K562 (cell line): ENCODE measurements at regions not wholly inside any gene's neighbourhood (a gene's known extent, or its start where the extent isn't known, plus 50 kb on each side); places are given as distances from the start of the nearest gene placed in this dataset.

Experiments
- ATAC-seq: fragments of 200-7000 bp; cut with Tn5 transposase; 3 replicates; pipeline ENCODE4 v1.9.1; 2020; ENCODE audit warnings: moderate library complexity
- BruUV-seq: library from RNA; stranded (reverse); fragments of 400-500 nt; replicated peaks from 2 replicates; lab custom pipeline; 2021; lab: Mats Ljungman, UMichigan
- CTCF ChIA-PET: fragments of 300-600 bp; formaldehyde crosslinking; extraction: SDS; loops from one replicate; lab custom pipeline; 2021; ENCODE audit warnings: low intra/inter-chr PET ratio; lab: Yijun Ruan, JAX
- POLR2A ChIA-PET: fragments of 300-600, 350-650 bp; sonication (Branson Sonifier 250); formaldehyde crosslinking; extraction: SDS; loops from one replicate; lab custom pipeline; 2021; ENCODE audit warnings: antibody characterized with exemption, inconsistent platforms; lab: Yijun Ruan, JAX
- DNase-seq, 4 experiments: peaks; one replicate each; pipeline versions ENCODE4 v3.0.0 to v3.0.0-alpha.2; 2011 to 2018; ENCODE audit warnings: low spot score in 3 of 4, mixed read lengths in 3 of 4; ENCODE audit errors: extremely low read depth in 1 of 4
- FAIRE-seq: peaks from 2 replicates; lab custom pipeline; 2011; peaks lifted over from hg19 to GRCh38; lab: Jason Lieb, UNC
- H2AFZ ChIP-seq: 2 replicates; pipeline ENCODE4 v1.6.0; 2011; ENCODE audit warnings: low read depth, low read length, control low read depth, inconsistent platforms
- H3K27ac ChIP-seq: fragments of 200-600 bp; 3 replicates; pipeline ENCODE4 v1.8.0; 2011; ENCODE audit warnings: low read depth, mild to moderate bottlenecking, control low read depth, inconsistent platforms, low read length, moderate library complexity, mixed read lengths; ENCODE audit errors: extremely low read depth
- H3K27me3 ChIP-seq, 2 experiments: fragments of 300-600 bp in 1 of 2; 2 replicates in 1 of 2; 3 replicates in 1 of 2; pipeline versions ENCODE4 v1.6.0 to v1.8.0; 2011; ENCODE audit warnings: inconsistent platforms in 2 of 2, low read length in 2 of 2, mild to moderate bottlenecking in 1 of 2, mixed read lengths in 1 of 2, moderate library complexity in 1 of 2; ENCODE audit not compliant: control insufficient read depth in 2 of 2, insufficient read depth in 2 of 2
- H3K36me3 ChIP-seq: fragments of 300-600 bp; 3 replicates; pipeline ENCODE4 v1.8.0; 2011; ENCODE audit warnings: mild to moderate bottlenecking, low read length, inconsistent platforms; ENCODE audit not compliant: control insufficient read depth, insufficient read depth
- H3K4me1 ChIP-seq, 2 experiments: fragments of 200-600 bp in 1 of 2; replicated peaks in 1 of 2; 2 replicates in 1 of 2; 3 replicates in 1 of 2; pipeline versions ENCODE4 v1.5.1 to v1.8.0; 2011; ENCODE audit warnings: inconsistent platforms in 2 of 2, low read length in 2 of 2, mild to moderate bottlenecking in 1 of 2, mixed read lengths in 1 of 2, moderate library complexity in 1 of 2; ENCODE audit not compliant: control insufficient read depth in 2 of 2, insufficient read depth in 2 of 2
- H3K4me2 ChIP-seq: 2 replicates; pipeline ENCODE4 v1.6.1; 2011; ENCODE audit warnings: low read length, control low read depth, inconsistent platforms, mixed read lengths; ENCODE audit not compliant: insufficient read depth
- H3K4me3 ChIP-seq: fragments of 200-600 bp; sonication (generic), shearing (Covaris generic); 2 replicates; pipeline ENCODE4 v1.5.1; 2016; ENCODE audit warnings: control low read depth, inconsistent platforms
- H3K79me2 ChIP-seq: fragments of 200-600 bp; 3 replicates; pipeline ENCODE4 v1.8.0; 2011; ENCODE audit warnings: low read length, inconsistent platforms; ENCODE audit not compliant: control insufficient read depth, insufficient read depth
- H3K9ac ChIP-seq, 2 experiments: 2 replicates each; pipeline versions ENCODE4 v1.6.0 to v1.6.1; 2011; ENCODE audit warnings: low read depth in 2 of 2, low read length in 2 of 2, control low read depth in 1 of 2, inconsistent platforms in 1 of 2, mild to moderate bottlenecking in 1 of 2, mixed read lengths in 1 of 2; ENCODE audit not compliant: insufficient read depth in 1 of 2
- H3K9me1 ChIP-seq: one replicate; pipeline ENCODE4 v1.6.0; 2011; ENCODE audit warnings: inconsistent platforms, mild to moderate bottlenecking, low read length, moderate library complexity; ENCODE audit not compliant: control insufficient read depth, insufficient read depth
- H3K9me3 ChIP-seq: replicated peaks from 2 replicates; pipeline ENCODE4 v1.5.1; 2011; ENCODE audit warnings: low read depth, low read length, inconsistent platforms; ENCODE audit not compliant: control insufficient read depth, insufficient read depth
- H4K20me1 ChIP-seq: replicated peaks from 2 replicates; pipeline ENCODE4 v1.6.1; 2011; ENCODE audit warnings: low read length, inconsistent platforms, mixed read lengths; ENCODE audit not compliant: control insufficient read depth, insufficient read depth
- E2F3 ChIP-seq: fragments of 250-450 bp; sonication (Bioruptor Pico); IDR thresholded peaks from 2 replicates; pipeline ENCODE4 v1.4.0; 2020; ENCODE audit warnings: mild to moderate bottlenecking
- EHMT2 ChIP-seq: fragments of 450-650 bp; IDR thresholded peaks from 2 replicates; pipeline ENCODE4 v1.6.1; 2018; ENCODE audit warnings: antibody characterized with exemption
- GATA2 ChIP-seq: sonication (generic); formaldehyde crosslinking; IDR thresholded peaks from 2 replicates; pipeline ENCODE4 v1.4.0; 2020; ENCODE audit warnings: mild to moderate bottlenecking, missing genetic modification reagents
- HOXB6 ChIP-seq: fragments of 250-450 bp; sonication (Bioruptor Pico); IDR thresholded peaks from 2 replicates; pipeline ENCODE4 v1.5.1; 2022; ENCODE audit warnings: mild to moderate bottlenecking, borderline replicate concordance
- KHSRP ChIP-seq: fragments of 450-650 bp; IDR thresholded peaks from 2 replicates; pipeline ENCODE4 v1.6.1; 2017
- NCOA6 ChIP-seq: fragments of 450-650 bp; IDR thresholded peaks from 2 replicates; pipeline ENCODE4 v1.6.1; 2017; ENCODE audit warnings: mild to moderate bottlenecking
- NKRF ChIP-seq: fragments of 450-650 bp; IDR thresholded peaks from 2 replicates; pipeline ENCODE4 v1.6.1; 2016; ENCODE audit warnings: borderline replicate concordance
- NUFIP1 ChIP-seq: fragments of 450-650 bp; IDR thresholded peaks from 2 replicates; pipeline ENCODE4 v1.6.1; 2018; ENCODE audit not compliant: partially characterized antibody
- PTTG1 ChIP-seq: fragments of 450-650 bp; IDR thresholded peaks from 2 replicates; pipeline ENCODE4 v1.6.1; 2016; ENCODE audit warnings: low read depth, mild to moderate bottlenecking, missing genetic modification characterization, missing compliant biosample characterization
- RAD51 ChIP-seq: fragments of 450-650 bp; IDR thresholded peaks from 2 replicates; pipeline ENCODE4 v1.7.1; 2016; ENCODE audit warnings: low read depth, mild to moderate bottlenecking, borderline replicate concordance
- ZNF280A ChIP-seq: fragments of 450-650 bp; IDR thresholded peaks from 2 replicates; pipeline ENCODE4 v1.6.1; 2018; ENCODE audit warnings: mild to moderate bottlenecking, low read depth; ENCODE audit not compliant: partially characterized antibody
- ZNF57 ChIP-seq: fragments of 450-650 bp; formaldehyde crosslinking; IDR thresholded peaks from 2 replicates; pipeline ENCODE4 v1.4.0; 2020; ENCODE audit warnings: mild to moderate bottlenecking, moderate library complexity
- WGBS: fragments of 100-300 bp; shearing (Covaris generic); methylation state at CpG from one replicate; pipeline ENCODE4 v1.1.6; 2016; ENCODE audit warnings: low coverage, mixed read lengths; ENCODE audit not compliant: insufficient coverage; ENCODE audit errors: missing lambda C conversion rate; 5-methylcytosine and 5-hydroxymethylcytosine counted together
- in situ Hi-C: fragments of 300-500 bp; cut with MboI; formaldehyde crosslinking; loops from 4 replicates; pipeline ENCODE4 v1.15.0; 2018; ENCODE audit warnings: inconsistent platforms, mixed read lengths
- intact Hi-C: fragments of 100-400 bp; cut with micrococcal nuclease; formaldehyde crosslinking; loops from 2 replicates; pipeline ENCODE4 v1.14.2; 2022
- TF ChIP-seq, protein P1 (sequence below), 2 experiments: fragments of 450-650 bp; formaldehyde crosslinking in 1 of 2; IDR thresholded peaks; 2 replicates each; pipeline versions ENCODE4 v1.4.0 to v1.6.1; 2014 to 2020; ENCODE audit warnings: mild to moderate bottlenecking in 2 of 2, borderline replicate concordance in 1 of 2, low read depth in 1 of 2

DNA sequence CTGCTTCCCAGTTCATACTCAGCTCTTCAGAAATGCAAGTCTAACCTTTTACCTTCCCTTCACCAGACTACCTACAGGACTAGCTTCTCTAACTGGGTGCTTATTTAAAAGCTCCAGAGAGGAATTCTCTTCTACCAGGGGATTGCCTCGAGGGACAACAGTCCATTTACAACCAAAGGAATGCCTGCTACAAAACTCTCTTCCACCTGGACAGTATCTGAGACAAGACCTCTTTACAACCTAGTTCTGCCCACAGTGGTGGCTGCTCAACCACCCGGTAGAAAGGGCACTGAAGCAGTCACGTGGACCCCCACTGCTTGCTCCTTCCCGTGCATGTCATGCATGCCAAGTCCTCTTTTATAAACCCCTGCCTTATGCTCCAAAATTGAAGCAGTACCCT, 158.1 kb upstream of the ANXA10 start:
- intact Hi-C loops (no loop called here), in situ Hi-C loops (no loop called here)
- no peaks in the 10 kb centered on the region for H4K20me1 ChIP-seq
- H3K9me1 ChIP-seq, result no peaks in the 10 kb centered on the region
- ChIA-PET POLR2A (no interaction called here), CTCF (no interaction called here)
- H3K79me2 ChIP-seq, result no peaks in the 10 kb centered on the region
- H3K9ac ChIP-seq, result no peak overlapping the region
- no peak overlapping the region for H3K4me3 ChIP-seq
- no peak overlapping the region for H3K4me2 ChIP-seq
- no peaks in the 10 kb centered on the region for H3K9me3 ChIP-seq
- no peaks in the 10 kb centered on the region for H3K27me3 ChIP-seq
- DNase-seq (no peak), ATAC-seq (no peak), FAIRE-seq (no peak)
- H2AFZ ChIP-seq, result no peak overlapping the region
- WGBS, result 0% methylated on average over 4 of the region's 4 CpGs
- no peaks in the 10 kb centered on the region for H3K36me3 ChIP-seq
- no TSS peak for BruUV-seq
- H3K27ac ChIP-seq, result no peak overlapping the region
- no peaks in the 10 kb centered on the region for H3K4me1 ChIP-seq
- TF ChIP-seq ZNF57 (CRISPR knock-in tag) (no peak), EHMT2 (no peak), E2F3 (CRISPR knock-in tag) (no peak), GATA2 (no peak), NCOA6 (no peak), RAD51 (no peak), HOXB6 (CRISPR knock-in tag) (no peak), NUFIP1 (no peak), PTTG1 (tag) (no peak), KHSRP (no peak), NKRF (no peak), ZNF280A (no peak)
- TF ChIP-seq, protein P1, sequence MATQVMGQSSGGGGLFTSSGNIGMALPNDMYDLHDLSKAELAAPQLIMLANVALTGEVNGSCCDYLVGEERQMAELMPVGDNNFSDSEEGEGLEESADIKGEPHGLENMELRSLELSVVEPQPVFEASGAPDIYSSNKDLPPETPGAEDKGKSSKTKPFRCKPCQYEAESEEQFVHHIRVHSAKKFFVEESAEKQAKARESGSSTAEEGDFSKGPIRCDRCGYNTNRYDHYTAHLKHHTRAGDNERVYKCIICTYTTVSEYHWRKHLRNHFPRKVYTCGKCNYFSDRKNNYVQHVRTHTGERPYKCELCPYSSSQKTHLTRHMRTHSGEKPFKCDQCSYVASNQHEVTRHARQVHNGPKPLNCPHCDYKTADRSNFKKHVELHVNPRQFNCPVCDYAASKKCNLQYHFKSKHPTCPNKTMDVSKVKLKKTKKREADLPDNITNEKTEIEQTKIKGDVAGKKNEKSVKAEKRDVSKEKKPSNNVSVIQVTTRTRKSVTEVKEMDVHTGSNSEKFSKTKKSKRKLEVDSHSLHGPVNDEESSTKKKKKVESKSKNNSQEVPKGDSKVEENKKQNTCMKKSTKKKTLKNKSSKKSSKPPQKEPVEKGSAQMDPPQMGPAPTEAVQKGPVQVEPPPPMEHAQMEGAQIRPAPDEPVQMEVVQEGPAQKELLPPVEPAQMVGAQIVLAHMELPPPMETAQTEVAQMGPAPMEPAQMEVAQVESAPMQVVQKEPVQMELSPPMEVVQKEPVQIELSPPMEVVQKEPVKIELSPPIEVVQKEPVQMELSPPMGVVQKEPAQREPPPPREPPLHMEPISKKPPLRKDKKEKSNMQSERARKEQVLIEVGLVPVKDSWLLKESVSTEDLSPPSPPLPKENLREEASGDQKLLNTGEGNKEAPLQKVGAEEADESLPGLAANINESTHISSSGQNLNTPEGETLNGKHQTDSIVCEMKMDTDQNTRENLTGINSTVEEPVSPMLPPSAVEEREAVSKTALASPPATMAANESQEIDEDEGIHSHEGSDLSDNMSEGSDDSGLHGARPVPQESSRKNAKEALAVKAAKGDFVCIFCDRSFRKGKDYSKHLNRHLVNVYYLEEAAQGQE (IDR thresholded peaks at IDR 0.05; ENCODE audit: borderline replicate concordance), result no peak
- TF ChIP-seq, protein P1 (CRISPR knock-in tag; IDR thresholded peaks at IDR 0.05; ENCODE audit: low read depth), result no peak
